ENCODE measurements at regions not wholly inside any gene's neighbourhood (a gene's known extent, or its start where the extent isn't known, plus 50 kb on each side); places are given as distances from the start of the nearest gene placed in this dataset.

- WGBS (ENCODE audit: missing lambda C conversion rate) = 65% methylated on average over 19 of the region's 19 CpGs
- TF ChIP-seq FOSB (CRISPR knock-in tag; IDR thresholded peaks at IDR 0.05) (no peak), ATOH8 (CRISPR knock-in tag; IDR thresholded peaks at IDR 0.05; ENCODE audit: low read depth) (no peak), SREBF2 (IDR thresholded peaks at IDR 0.05) (no peak), HEYL (CRISPR knock-in tag; IDR thresholded peaks at IDR 0.05) (no peak), NFE2L2 (conservative IDR thresholded peaks at IDR 0.05; ENCODE audit: low read length) (no peak), USF2 (IDR thresholded peaks at IDR 0.05) (no peak), CEBPB (IDR thresholded peaks at IDR 0.05) (no peak), MAFK (IDR thresholded peaks at IDR 0.05; ENCODE audit: partially characterized antibody) (no peak), GATA3 (IDR thresholded peaks at IDR 0.05; ENCODE audit: borderline replicate concordance) (no peak), RNF2 (IDR thresholded peaks at IDR 0.05; ENCODE audit: borderline replicate concordance, low read depth) (no peak), EHMT2 (IDR thresholded peaks at IDR 0.05; ENCODE audit: low read depth) (no peak), FOSL2 (IDR thresholded peaks at IDR 0.05) (no peak), FOSL2 (CRISPR knock-in tag; IDR thresholded peaks at IDR 0.05) (no peak), BHLHE40 (IDR thresholded peaks at IDR 0.05; ENCODE audit: low read depth, low read length) (no peak), ZNF302 (CRISPR knock-in tag; IDR thresholded peaks at IDR 0.05) (no peak), KDM5A (IDR thresholded peaks at IDR 0.05) (no peak), ZC3H11A (IDR thresholded peaks at IDR 0.05) (no peak), MYC (IDR thresholded peaks at IDR 0.05; ENCODE audit: borderline replicate concordance, low read length) (no peak)
- ChIA-PET CTCF (interaction anchor here (0.8 kb wide), 1 partner anchor 28 kb away, joined by 3 read pairs; no protein-coding TSS in a partner anchor), POLR2A (no interaction called here)
- Histone ChIP-seq H3K4me1 (no peaks in the 10 kb centered on the region), H3K4me2 (no peak overlapping the region), H3K9me3 (peaks cover 11% of the 10 kb centered on the region; the same call in 2 of the 3 replicates), H3K4me3 (no peak overlapping the region), H3K27ac (no peak overlapping the region)
- ATAC-seq (no peak), FAIRE-seq (no peak), DNase-seq (ENCODE audit: low read depth in 1 of 2, low spot score in 1 of 2) (no peak)
Measured at GRCh38 chr2:15763106-15763821, 171.6 kb downstream of the DDX1 start.

- POLR2A ChIA-PET = no interaction called here
- TF ChIP-seq HES2 (IDR thresholded peaks at IDR 0.05) (no peak), HOXB5 (CRISPR knock-in tag; IDR thresholded peaks at IDR 0.05) (no peak), EP300 (IDR thresholded peaks at IDR 0.05) (no peak), CHD4 (IDR thresholded peaks at IDR 0.05; ENCODE audit: borderline replicate concordance) (no peak), MAFK (IDR thresholded peaks at IDR 0.05; ENCODE audit: partially characterized antibody) (no peak)
- H3K4me1 ChIP-seq = no peaks in the 10 kb centered on the region
- no peak overlapping the region for H3K4me3 ChIP-seq
- no peak for ATAC-seq
- WGBS (ENCODE audit: missing lambda C conversion rate) = 69% methylated on average over 14 of the region's 14 CpGs
- CTCF ChIA-PET = no interaction called here
- no peak overlapping the region for H3K27ac ChIP-seq
- H3K4me2 ChIP-seq = no peak overlapping the region
- peaks cover 6% of the 10 kb centered on the region; the same call in 1 of the 3 replicates for H3K9me3 ChIP-seq
- no peak for DNase-seq (ENCODE audit: low read depth in 1 of 2, low spot score in 1 of 2)
- no peak for FAIRE-seq
Measured at GRCh38 chr2:15763822-15764682, 172.4 kb downstream of the DDX1 start.

GRCh38 chr2:15764683-15765011 lies 173.0 kb downstream of the DDX1 start:
- 56% methylated on average over 4 of the region's 4 CpGs for WGBS (ENCODE audit: missing lambda C conversion rate)
- ChIA-PET CTCF (no interaction called here), POLR2A (no interaction called here)
- Histone ChIP-seq H3K4me2 (no peak overlapping the region), H3K4me1 (no peaks in the 10 kb centered on the region), H3K27ac (no peak overlapping the region), H3K9me3 (no peaks in the 10 kb centered on the region), H3K4me3 (no peak overlapping the region)
- DNase-seq (ENCODE audit: low read depth in 1 of 2, low spot score in 1 of 2) = no peak
- TF ChIP-seq TP53 (CRISPR knock-in tag; IDR thresholded peaks at IDR 0.05) = no peak
- TF ChIP-seq EHF (CRISPR knock-in tag; IDR thresholded peaks at IDR 0.05) = no peak
- TF ChIP-seq ZNF302 (CRISPR knock-in tag; IDR thresholded peaks at IDR 0.05) = no peak
- TF ChIP-seq FOSB (CRISPR knock-in tag; IDR thresholded peaks at IDR 0.05) = no peak
- TF ChIP-seq SMC3 (IDR thresholded peaks at IDR 0.05) = no peak
- no peak for TF ChIP-seq NPAS2 (CRISPR knock-in tag; IDR thresholded peaks at IDR 0.05; ENCODE audit: borderline replicate concordance)
- no peak for TF ChIP-seq MYC (IDR thresholded peaks at IDR 0.05; ENCODE audit: borderline replicate concordance, low read length)
- TF ChIP-seq KDM5A (IDR thresholded peaks at IDR 0.05) = no peak
- no peak for TF ChIP-seq HDAC2 (IDR thresholded peaks at IDR 0.05)
- TF ChIP-seq ESRRA (IDR thresholded peaks at IDR 0.05; ENCODE audit: borderline replicate concordance, low read length) = no peak
- TF ChIP-seq ZC3H11A (IDR thresholded peaks at IDR 0.05) = no peak
- TF ChIP-seq EP300 (IDR thresholded peaks at IDR 0.05) = no peak
- TF ChIP-seq REST (IDR thresholded peaks at IDR 0.05) = no peak
- no peak for ATAC-seq
- FAIRE-seq = no peak

Measured in A549 (cell line).